ELR (cell line): ENCODE measurements at regions not wholly inside any gene's neighbourhood (a gene's known extent, or its start where the extent isn't known, plus 50 kb on each side); places are given as distances from the start of the nearest gene placed in this dataset.

Experiments used
- DNase-seq: peaks from one replicate; pipeline ENCODE4 v3.0.0-alpha.2; 2015; ENCODE audit warnings: low read depth

GRCh38 chr7:35450456-35451214 lies 196.7 kb upstream of the TBX20 start:
- no peak for DNase-seq

GRCh38 chr7:35448486-35448885 lies 194.6 kb upstream of the TBX20 start:
- DNase-seq = no peak

GRCh38 chr7:35446091-35446490 lies 192.2 kb upstream of the TBX20 start:
- no peak for DNase-seq

GRCh38 chr7:35437619-35438275 lies 183.8 kb upstream of the TBX20 start:
- no peak for DNase-seq

- DNase-seq = no peak
Measured at GRCh38 chr7:35436452-35436851, 182.6 kb upstream of the TBX20 start.

GRCh38 chr7:35430547-35431153 lies 176.8 kb upstream of the TBX20 start:
- peak; percentile 49 for DNase-seq

- DNase-seq = peak; percentile 67
Measured at GRCh38 chr7:35424869-35425495, 171.1 kb upstream of the TBX20 start.

GRCh38 chr7:35424440-35424839 lies 170.5 kb upstream of the TBX20 start:
- no peak for DNase-seq

- DNase-seq = no peak
Measured at GRCh38 chr7:35422715-35423114, 168.8 kb upstream of the TBX20 start.

- DNase-seq = peak; percentile 18
Measured at GRCh38 chr7:35420656-35421055, 166.8 kb upstream of the TBX20 start.

- no peak for DNase-seq
Measured at GRCh38 chr7:35419391-35419755, 165.5 kb upstream of the TBX20 start.

- no peak for DNase-seq
Measured at GRCh38 chr7:35418716-35419390, 165.0 kb upstream of the TBX20 start.

- DNase-seq = no peak
Measured at GRCh38 chr7:35416568-35416967, 162.7 kb upstream of the TBX20 start.

- no peak for DNase-seq
Measured at GRCh38 chr7:35415411-35415822, 161.5 kb upstream of the TBX20 start.

GRCh38 chr7:35411331-35411730 lies 157.4 kb upstream of the TBX20 start:
- DNase-seq = no peak

- DNase-seq = no peak
Measured at GRCh38 chr7:35405461-35405860, 151.6 kb upstream of the TBX20 start.

- DNase-seq = no peak
Measured at GRCh38 chr7:35401217-35401879, 147.4 kb upstream of the TBX20 start.

GRCh38 chr7:35399840-35400239 lies 145.9 kb upstream of the TBX20 start:
- no peak for DNase-seq

GRCh38 chr7:35399216-35399615 lies 145.3 kb upstream of the TBX20 start:
- no peak for DNase-seq

GRCh38 chr7:35398518-35398917 lies 144.6 kb upstream of the TBX20 start:
- DNase-seq = no peak

- no peak for DNase-seq
Measured at GRCh38 chr7:35390146-35390545, 136.2 kb upstream of the TBX20 start.

GRCh38 chr7:35389636-35390035 lies 135.7 kb upstream of the TBX20 start:
- no peak for DNase-seq
